ENCODE measurements at regions not wholly inside any gene's neighbourhood (a gene's known extent, or its start where the extent isn't known, plus 50 kb on each side); places are given as distances from the start of the nearest gene placed in this dataset.

- ChIA-PET POLR2A (no interaction called here), CTCF (interaction anchor here (14.3 kb wide), 1 partner anchor 389 kb away, joined by 281 read pairs; the partner anchor contains the start of gene EFNB1)
- no peak for TF ChIP-seq CTCF (IDR thresholded peaks at IDR 0.05; ENCODE audit: insufficient read depth, low read length, missing control alignments)
- no peak overlapping the region for H3K4me3 ChIP-seq (ENCODE audit: low read depth, low read length)
- DNase-seq (ENCODE audit: low read depth, low spot score): no peak
Observed at GRCh38 chrX:69216446-69216845, 51.2 kb upstream of the PJA1 start.

GRCh38 chrX:69215161-69215875 is 50.1 kb upstream of the PJA1 start:
- no peak overlapping the region for H3K4me3 ChIP-seq (ENCODE audit: low read depth, low read length)
- ChIA-PET CTCF (interaction anchor here (14.3 kb wide), 1 partner anchor 388 kb away, joined by 281 read pairs; the partner anchor contains the start of gene EFNB1), POLR2A (no interaction called here)
- no peak for DNase-seq (ENCODE audit: low read depth, low spot score)
- no peak for TF ChIP-seq CTCF (IDR thresholded peaks at IDR 0.05; ENCODE audit: insufficient read depth, low read length, missing control alignments)
